ENCODE measurements at regions not wholly inside any gene's neighbourhood (a gene's known extent, or its start where the extent isn't known, plus 50 kb on each side); places are given as distances from the start of the nearest gene placed in this dataset.

GRCh38 chr2:62379566-62379965 is 126.4 kb downstream of the TMEM17 start:
- Histone ChIP-seq H3K27ac (ENCODE audit: extremely low read depth, low read depth, low read length) (no peak overlapping the region), H3K36me3 (ENCODE audit: control insufficient read depth in 2 of 2, insufficient read depth in 1 of 2, low read length in 2 of 2) (no peaks in the 10 kb centered on the region), H3K4me1 (ENCODE audit: control insufficient read depth, insufficient read depth, low read length) (peaks cover 4% of the 10 kb centered on the region; the same call in 1 of the 2 replicates), H3K4me3 (ENCODE audit: low read depth, low read length) (no peak overlapping the region), H3K9me3 (ENCODE audit: control insufficient read depth, insufficient read depth, low read depth, low read length) (no peaks in the 10 kb centered on the region)
- ChIA-PET CTCF (no interaction called here), POLR2A (no interaction called here)
- TF ChIP-seq PRDM10 (tag by site-specific recombination; IDR thresholded peaks at IDR 0.05) (no peak), FEZF1 (tag by site-specific recombination; IDR thresholded peaks at IDR 0.05) (no peak), ZBTB7A (tag by site-specific recombination; IDR thresholded peaks at IDR 0.05; ENCODE audit: low read depth) (no peak), ZNF785 (tag by site-specific recombination; IDR thresholded peaks at IDR 0.05) (no peak), SP2 (tag by site-specific recombination; IDR thresholded peaks at IDR 0.05) (no peak), ZBTB21 (tag by site-specific recombination; IDR thresholded peaks at IDR 0.05) (no peak), SETDB1 (IDR thresholded peaks at IDR 0.05; ENCODE audit: insufficient read length, low read length) (no peak), ZNF544 (tag by site-specific recombination; IDR thresholded peaks at IDR 0.05) (no peak), ZNF660 (tag by site-specific recombination; IDR thresholded peaks at IDR 0.05) (no peak), ZNF530 (tag by site-specific recombination; IDR thresholded peaks at IDR 0.05; ENCODE audit: low read depth) (no peak), SALL2 (tag by site-specific recombination; IDR thresholded peaks at IDR 0.05; ENCODE audit: borderline replicate concordance) (no peak), ZNF221 (tag by site-specific recombination; IDR thresholded peaks at IDR 0.05; ENCODE audit: borderline replicate concordance) (no peak), ZXDB (tag by site-specific recombination; IDR thresholded peaks at IDR 0.05) (no peak), ZNF169 (tag by site-specific recombination; IDR thresholded peaks at IDR 0.05) (no peak), ZBTB49 (tag by site-specific recombination; IDR thresholded peaks at IDR 0.05; ENCODE audit: low read depth) (no peak), ZNF704 (tag by site-specific recombination; IDR thresholded peaks at IDR 0.05) (no peak)

GRCh38 chr2:62375113-62375420 is 130.9 kb downstream of the TMEM17 start:
- Histone ChIP-seq H3K4me3 (ENCODE audit: low read depth, low read length) (no peak overlapping the region), H3K27ac (ENCODE audit: extremely low read depth, low read depth, low read length) (no peak overlapping the region), H3K4me1 (ENCODE audit: control insufficient read depth, insufficient read depth, low read length) (no peaks in the 10 kb centered on the region), H3K9me3 (ENCODE audit: control insufficient read depth, insufficient read depth, low read depth, low read length) (no peaks in the 10 kb centered on the region), H3K36me3 (ENCODE audit: control insufficient read depth in 2 of 2, insufficient read depth in 1 of 2, low read length in 2 of 2) (no peaks in the 10 kb centered on the region)
- CTCF ChIA-PET: interaction anchor here (0.5 kb wide), 1 partner anchor 11 kb away, joined by 5 read pairs; no protein-coding TSS in a partner anchor
- POLR2A ChIA-PET: no interaction called here
- TF ChIP-seq FEZF1 (tag by site-specific recombination; IDR thresholded peaks at IDR 0.05): peak; percentile 36; the same call in 1 of the 2 replicates
- TF ChIP-seq ZNF148 (tag by site-specific recombination; IDR thresholded peaks at IDR 0.05; ENCODE audit: borderline replicate concordance): no peak

Measured in HEK293 (cell line).